HT-29 (cell line): ENCODE measurements at regions not wholly inside any gene's neighbourhood (a gene's known extent, or its start where the extent isn't known, plus 50 kb on each side); places are given as distances from the start of the nearest gene placed in this dataset.

ENCODE experiments used
- DNase-seq: peaks from one replicate; pipeline ENCODE4 v3.0.0-alpha.2; 2015; ENCODE audit warnings: low spot score

GRCh38 chr13:70310396-70311119 lies 202.3 kb upstream of the KLHL1 start:
- DNase-seq = peak; percentile 86

GRCh38 chr13:70297189-70297616 lies 189.0 kb upstream of the KLHL1 start:
- no peak for DNase-seq

DNA sequence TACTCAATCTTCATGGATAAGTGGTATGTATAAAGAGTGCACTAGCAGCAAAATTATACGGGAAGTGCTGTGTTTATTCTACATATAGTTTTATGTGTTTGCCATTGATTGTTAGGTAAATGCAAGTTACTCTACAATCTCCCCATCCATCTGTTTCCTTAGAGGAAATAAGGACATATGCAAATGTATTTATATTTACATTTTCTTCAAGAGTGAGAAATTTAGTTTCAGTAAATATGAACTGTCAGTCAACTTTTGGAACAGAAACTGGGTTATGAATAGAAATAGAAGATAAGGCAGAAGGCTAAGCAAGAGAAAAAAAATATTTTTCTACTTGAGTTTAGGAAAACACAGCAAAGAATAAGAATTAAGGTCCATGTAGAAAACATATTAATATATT lies 176.1 kb upstream of the KLHL1 start:
- DNase-seq = no peak

DNA sequence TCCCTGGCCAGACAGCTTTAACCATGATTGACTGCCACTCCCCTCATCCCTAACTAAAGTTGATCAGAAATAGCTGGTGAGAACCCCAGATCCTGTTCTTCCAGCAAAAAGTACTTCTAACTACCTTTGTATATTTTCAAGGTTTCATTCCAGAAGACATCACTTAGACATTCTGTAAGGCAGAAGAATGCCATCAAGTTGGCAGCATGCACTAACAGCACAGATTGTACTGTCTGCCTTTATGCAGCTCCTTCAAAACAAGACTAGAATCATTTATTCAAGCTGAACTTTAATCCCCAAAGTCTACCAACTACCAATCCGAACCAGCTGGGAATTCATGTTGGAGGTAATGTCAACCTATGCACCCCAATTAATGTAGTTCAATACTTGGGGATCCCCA lies 167.6 kb upstream of the KLHL1 start:
- no peak for DNase-seq

DNA sequence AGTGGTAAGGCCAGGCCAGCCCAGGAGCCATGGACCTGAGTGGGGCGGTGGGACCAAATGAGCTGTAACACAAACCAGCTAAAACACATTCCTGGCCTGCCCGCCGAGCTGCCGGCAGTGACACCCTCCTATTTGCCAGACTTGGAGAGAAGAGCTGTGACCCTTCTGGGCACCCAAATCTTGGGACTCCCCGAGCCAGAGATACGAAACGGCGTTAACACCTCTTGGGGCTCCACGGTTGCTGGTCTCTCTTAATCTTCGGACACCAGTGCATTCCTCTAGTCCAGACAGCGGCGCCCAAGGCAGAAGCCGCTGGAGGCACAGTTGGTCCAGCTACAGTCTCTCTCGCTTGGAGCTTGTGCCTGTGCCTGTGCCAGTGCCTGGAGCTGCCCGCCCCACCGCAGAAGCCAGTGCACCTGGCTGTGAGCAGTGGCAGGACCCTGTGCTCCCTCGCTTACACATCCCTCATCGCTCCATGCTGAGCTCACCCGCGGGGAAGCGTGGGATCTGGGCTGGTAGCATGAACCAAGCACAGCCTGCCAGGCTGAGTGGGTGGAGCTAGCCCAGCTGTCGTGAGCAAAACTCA lies 147.2 kb upstream of the KLHL1 start:
- DNase-seq = no peak

GRCh38 chr13:70253834-70254233 lies 145.6 kb upstream of the KLHL1 start:
- DNase-seq = peak; percentile 34

DNA sequence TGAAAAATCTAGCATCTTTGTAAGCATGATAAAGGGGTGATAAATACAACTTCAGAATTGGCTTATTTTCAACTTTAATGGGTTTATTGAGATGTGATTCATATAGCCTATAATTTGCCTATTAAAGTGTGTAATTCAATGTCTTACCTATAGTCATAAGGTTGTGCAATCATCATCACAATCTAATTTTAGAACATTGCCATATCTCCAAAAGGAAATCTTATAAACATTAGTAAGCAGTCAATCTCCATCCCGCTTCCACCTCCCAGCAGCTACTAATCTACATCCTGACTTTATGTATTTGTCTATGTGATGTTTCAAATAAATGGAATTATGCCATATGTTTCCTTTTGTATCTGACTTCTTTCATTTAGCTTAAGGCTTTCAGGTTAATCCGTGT lies 145.2 kb upstream of the KLHL1 start:
- no peak for DNase-seq

DNA sequence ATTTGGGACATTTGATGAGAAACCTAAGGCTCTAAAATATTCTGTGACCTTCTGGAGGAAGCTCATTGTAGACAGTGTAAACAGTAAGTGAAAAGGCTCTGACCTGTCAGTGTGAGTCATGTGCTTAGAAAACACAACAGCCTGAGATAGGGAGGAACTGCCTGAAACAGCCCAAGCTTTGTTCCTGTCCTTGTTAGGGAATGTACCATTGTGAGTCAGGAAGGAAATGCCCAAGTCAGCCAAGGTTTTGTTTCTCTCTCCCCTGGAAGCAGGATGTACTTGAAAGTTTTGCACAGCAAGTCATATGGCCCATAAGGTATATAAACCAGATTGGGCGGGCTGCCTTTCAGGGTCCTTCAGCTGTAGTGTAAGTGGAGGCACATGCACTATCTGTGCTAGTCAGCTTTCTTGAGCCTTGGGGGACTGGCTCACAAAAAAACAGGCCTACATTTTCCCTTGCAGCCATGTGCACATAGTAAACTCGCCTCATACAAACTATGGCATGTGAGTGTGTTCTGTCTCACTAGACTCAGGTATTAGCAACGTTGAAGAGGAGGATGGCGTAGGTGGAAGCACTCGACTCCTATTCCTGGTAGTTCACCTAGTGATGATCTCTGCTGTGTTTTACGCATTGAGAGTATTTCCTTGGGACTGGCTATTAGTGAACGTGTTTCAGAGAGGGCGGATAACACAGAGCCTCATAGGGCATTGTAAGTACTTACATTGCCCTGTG lies 141.2 kb upstream of the KLHL1 start:
- peak; percentile 63 for DNase-seq

DNA sequence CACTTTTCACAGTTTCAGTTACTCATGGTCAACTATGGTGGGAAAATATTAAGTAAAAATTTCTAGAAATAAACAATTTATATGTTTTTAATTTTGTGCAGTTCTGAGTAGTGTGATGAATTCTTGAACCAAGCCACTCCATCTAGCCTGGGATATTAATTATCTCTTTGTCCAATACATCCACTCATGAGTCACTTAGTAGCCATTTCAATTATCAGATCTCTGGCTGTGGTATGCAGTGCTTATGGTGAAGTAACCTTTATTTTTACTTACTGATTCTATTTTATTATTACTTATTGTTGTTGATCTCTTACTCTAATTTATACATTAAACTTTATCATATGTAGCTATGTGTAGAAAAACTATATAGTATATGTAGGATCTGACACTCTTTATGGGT lies 128.9 kb upstream of the KLHL1 start:
- no peak for DNase-seq

DNA sequence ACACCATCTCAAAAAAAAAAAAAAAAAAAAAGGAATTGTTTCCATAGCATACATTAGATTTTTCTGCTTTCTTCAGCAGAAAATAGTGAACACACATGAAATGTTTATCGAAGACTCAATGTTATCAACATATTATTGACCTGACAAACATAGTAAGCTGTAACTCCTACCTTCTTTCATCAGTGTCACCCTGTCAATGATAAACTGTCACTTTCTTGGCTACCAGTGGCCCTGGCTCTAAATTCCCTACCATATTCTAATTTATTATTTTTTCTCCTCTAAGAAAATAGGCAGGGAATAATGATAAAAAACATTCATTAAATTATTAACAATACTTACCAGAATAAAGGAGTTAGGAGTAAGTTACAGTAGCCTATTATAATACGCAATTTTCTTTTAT lies 127.3 kb upstream of the KLHL1 start:
- no peak for DNase-seq

DNA sequence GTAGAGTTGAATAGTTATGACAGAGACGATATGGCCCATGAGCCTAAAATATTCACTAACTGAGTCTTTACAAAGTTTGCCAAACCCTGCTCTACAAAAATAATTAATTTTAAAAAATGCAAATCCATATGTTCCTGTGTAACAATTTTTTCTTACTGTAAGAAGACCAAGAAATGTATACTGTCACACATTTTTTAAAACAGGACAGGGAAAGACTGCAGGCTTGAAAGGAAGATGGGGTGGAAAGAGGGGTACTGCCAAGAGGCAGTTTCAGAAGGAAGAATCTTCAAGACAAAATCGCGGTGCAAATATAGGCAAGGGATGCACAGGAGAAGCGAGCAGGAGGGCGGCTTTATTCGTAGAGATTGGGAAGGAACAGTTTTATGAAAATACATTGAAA lies 115.7 kb upstream of the KLHL1 start:
- no peak for DNase-seq

GRCh38 chr13:70222926-70223325 lies 114.7 kb upstream of the KLHL1 start:
- DNase-seq = no peak

DNA sequence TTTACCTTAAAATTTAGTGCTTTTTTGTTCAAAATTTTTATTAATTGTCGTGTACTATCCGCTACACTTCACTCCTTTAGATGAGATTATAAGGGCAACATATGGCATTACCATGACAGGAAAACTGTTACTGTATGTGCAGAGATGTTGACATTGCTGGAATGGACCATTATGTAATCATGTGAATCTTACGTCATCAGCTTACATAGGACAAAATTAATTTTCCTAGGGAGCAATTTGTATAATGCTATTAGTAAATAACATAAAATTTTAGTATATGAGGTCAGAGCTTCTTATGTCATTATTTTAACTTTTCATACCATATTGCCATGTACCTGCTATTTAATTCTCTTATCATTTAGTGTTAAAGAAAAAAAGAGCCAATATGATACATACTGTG lies 110.4 kb upstream of the KLHL1 start:
- DNase-seq = no peak

DNA sequence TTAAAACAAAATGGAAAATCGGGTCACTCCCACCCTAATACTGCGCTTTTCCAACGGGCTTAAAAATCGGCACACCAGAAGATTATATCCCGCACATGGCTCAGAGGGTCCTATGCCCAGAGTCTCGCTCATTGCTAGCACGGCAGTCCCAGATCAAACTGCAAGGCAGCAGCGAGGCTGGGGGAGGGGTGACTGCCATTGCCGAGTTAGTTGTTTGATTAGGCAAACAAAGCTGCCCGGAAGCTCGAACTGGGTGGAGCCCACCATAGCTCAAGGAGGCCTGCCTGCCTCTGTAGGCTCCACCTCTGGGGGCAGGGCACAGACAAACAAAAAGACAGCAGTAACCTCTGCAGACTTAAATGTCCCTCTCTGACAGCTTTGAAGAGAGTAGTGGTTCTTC lies 100.7 kb upstream of the KLHL1 start:
- peak; percentile 67 for DNase-seq

- DNase-seq = no peak
Measured at GRCh38 chr13:70206671-70207070, 98.4 kb upstream of the KLHL1 start.

GRCh38 chr13:70203661-70204229 lies 95.5 kb upstream of the KLHL1 start:
- DNase-seq = no peak

- DNase-seq = no peak
Measured at GRCh38 chr13:70191034-70191433, 82.8 kb upstream of the KLHL1 start.

- no peak for DNase-seq
Measured at GRCh38 chr13:70189981-70190380, 81.7 kb upstream of the KLHL1 start.

DNA sequence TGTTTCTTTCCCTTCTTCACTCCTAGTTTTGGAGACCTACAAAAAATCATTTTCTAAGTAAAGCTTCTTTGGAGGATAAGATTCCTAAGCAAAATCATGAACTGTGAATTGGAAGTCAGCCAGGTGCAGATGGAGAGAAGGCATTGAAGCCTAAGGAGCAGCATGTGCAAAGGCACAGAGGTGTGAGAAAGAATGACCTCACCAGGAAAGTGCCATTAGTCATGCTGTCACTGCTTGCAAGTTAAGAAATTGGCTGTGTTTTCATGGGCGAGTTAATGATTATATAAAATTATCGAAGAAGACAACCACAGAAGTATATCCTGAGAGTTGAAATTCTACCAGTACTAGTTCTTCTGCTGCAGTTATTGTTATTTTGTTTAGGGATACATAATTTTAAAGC lies 80.3 kb upstream of the KLHL1 start:
- no peak for DNase-seq

- DNase-seq = no peak
Measured at GRCh38 chr13:70183041-70183440, 74.8 kb upstream of the KLHL1 start.
